ENCODE measurements at regions not wholly inside any gene's neighbourhood (a gene's known extent, or its start where the extent isn't known, plus 50 kb on each side); places are given as distances from the start of the nearest gene placed in this dataset.

DNA sequence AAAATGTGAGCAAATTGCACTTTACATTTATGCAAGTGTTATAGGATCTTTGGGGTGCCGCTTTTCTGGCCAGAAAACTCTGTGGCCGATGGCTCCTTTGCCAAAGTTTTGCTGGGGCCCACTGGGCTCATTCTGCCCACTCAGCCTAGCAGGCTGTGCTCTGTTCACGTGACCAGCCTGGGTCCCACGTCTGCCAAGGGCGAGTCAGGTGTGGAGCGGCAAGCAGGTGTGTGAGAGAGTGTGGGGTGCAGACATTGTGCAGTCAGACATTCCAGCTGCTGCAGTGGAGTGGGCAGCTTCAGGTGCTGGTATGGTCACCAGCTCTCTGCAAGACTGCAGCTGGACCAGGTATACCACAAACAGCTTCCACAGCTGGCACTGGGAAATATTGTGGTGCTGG is 2305.7 kb downstream of the PCDH9 start:
- TF ChIP-seq POLR2A (IDR thresholded peaks at IDR 0.05; ENCODE audit: low read length) (no peak), GATA1 (IDR thresholded peaks at IDR 0.05; ENCODE audit: low read depth, low read length) (no peak)
